ENCODE measurements at regions not wholly inside any gene's neighbourhood (a gene's known extent, or its start where the extent isn't known, plus 50 kb on each side); places are given as distances from the start of the nearest gene placed in this dataset.

- Histone ChIP-seq H3K4me3 (ENCODE audit: control insufficient read depth in 2 of 3, extremely low read depth in 1 of 3, insufficient read depth in 2 of 3, low read depth in 1 of 3, low read length in 3 of 3) (no peak overlapping the region), H3K9ac (ENCODE audit: control insufficient read depth, extremely low read depth, insufficient read depth, low read length) (no peak overlapping the region), H3K4me1 (ENCODE audit: control insufficient read depth, extremely low read depth, insufficient read depth, low read length) (no peaks in the 10 kb centered on the region), H3K4me2 (ENCODE audit: control insufficient read depth, extremely low read depth, insufficient read depth, low read depth, low read length) (no peak overlapping the region), H3K9me1 (ENCODE audit: control insufficient read depth, extremely low read depth, insufficient read depth, low read length) (no peaks in the 10 kb centered on the region), H3K79me2 (ENCODE audit: control insufficient read depth, insufficient read depth, low read length) (no peaks in the 10 kb centered on the region), H2AFZ (ENCODE audit: control insufficient read depth, low read length) (no peak overlapping the region), H3K27ac (ENCODE audit: control insufficient read depth, insufficient read depth, low read length) (no peak overlapping the region), H3K36me3 (ENCODE audit: control insufficient read depth in 2 of 2, extremely low read depth in 1 of 2, insufficient read depth in 2 of 2, low read length in 2 of 2) (no peaks in the 10 kb centered on the region), H3K9me3 (ENCODE audit: control insufficient read depth, low read depth, low read length) (no peaks in the 10 kb centered on the region), H4K20me1 (ENCODE audit: control insufficient read depth, extremely low read depth, insufficient read depth, low read length) (no peaks in the 10 kb centered on the region), H3K27me3 (ENCODE audit: control insufficient read depth, extremely low read depth, insufficient read depth, low read length) (no peaks in the 10 kb centered on the region)
- DNase-seq (ENCODE audit: low read depth, low spot score) (no peak), FAIRE-seq (no peak)
- dilution Hi-C loops (cut with MboI; ENCODE audit: extremely low pct_ligation_motif_present, low sequenced_read_pairs): no loop called here
- TF ChIP-seq, protein P1, sequence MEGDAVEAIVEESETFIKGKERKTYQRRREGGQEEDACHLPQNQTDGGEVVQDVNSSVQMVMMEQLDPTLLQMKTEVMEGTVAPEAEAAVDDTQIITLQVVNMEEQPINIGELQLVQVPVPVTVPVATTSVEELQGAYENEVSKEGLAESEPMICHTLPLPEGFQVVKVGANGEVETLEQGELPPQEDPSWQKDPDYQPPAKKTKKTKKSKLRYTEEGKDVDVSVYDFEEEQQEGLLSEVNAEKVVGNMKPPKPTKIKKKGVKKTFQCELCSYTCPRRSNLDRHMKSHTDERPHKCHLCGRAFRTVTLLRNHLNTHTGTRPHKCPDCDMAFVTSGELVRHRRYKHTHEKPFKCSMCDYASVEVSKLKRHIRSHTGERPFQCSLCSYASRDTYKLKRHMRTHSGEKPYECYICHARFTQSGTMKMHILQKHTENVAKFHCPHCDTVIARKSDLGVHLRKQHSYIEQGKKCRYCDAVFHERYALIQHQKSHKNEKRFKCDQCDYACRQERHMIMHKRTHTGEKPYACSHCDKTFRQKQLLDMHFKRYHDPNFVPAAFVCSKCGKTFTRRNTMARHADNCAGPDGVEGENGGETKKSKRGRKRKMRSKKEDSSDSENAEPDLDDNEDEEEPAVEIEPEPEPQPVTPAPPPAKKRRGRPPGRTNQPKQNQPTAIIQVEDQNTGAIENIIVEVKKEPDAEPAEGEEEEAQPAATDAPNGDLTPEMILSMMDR (optimal IDR thresholded peaks at IDR 0.05 in 1 of 3, IDR thresholded peaks at IDR 0.05 in 1 of 3, conservative IDR thresholded peaks at IDR 0.05 in 1 of 3; ENCODE audit: extremely low read depth in 1 of 3, insufficient read depth in 2 of 3, low read length in 3 of 3): no peak
- no peak for TF ChIP-seq EZH2 (IDR thresholded peaks at IDR 0.05; ENCODE audit: low read length)
Measured at GRCh38 chr10:37572206-37572605, 285.2 kb downstream of the ZNF248 start.

DNA sequence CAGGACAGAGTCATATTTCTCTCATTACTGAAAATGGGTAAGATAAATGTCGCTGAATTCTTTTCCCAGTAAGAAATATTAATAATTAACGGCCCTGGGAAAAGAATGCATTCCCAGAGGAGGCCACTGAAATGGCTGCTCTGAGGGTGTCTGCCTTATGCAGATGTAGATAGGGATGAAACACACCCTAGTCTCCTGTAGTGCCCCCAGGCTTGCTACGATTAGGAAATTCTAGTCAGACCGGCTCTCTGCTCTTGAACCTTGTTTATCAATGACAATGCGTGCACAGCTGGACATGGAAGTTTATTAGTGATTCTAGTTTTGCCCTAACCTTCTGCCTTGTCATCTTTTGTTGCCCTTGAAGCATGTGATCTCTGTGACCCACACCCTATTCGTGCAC lies 291.1 kb downstream of the ZNF248 start:
- TF ChIP-seq EZH2 (IDR thresholded peaks at IDR 0.05; ENCODE audit: low read length): no peak
- TF ChIP-seq, protein P1 (optimal IDR thresholded peaks at IDR 0.05 in 1 of 3, IDR thresholded peaks at IDR 0.05 in 1 of 3, conservative IDR thresholded peaks at IDR 0.05 in 1 of 3; ENCODE audit: extremely low read depth in 1 of 3, insufficient read depth in 2 of 3, low read length in 3 of 3): no peak
- no peaks in the 10 kb centered on the region for H3K9me3 ChIP-seq (ENCODE audit: control insufficient read depth, low read depth, low read length)
- H4K20me1 ChIP-seq (ENCODE audit: control insufficient read depth, extremely low read depth, insufficient read depth, low read length): no peaks in the 10 kb centered on the region
- no peak overlapping the region for H3K27ac ChIP-seq (ENCODE audit: control insufficient read depth, insufficient read depth, low read length)
- H3K4me3 ChIP-seq (ENCODE audit: control insufficient read depth in 2 of 3, extremely low read depth in 1 of 3, insufficient read depth in 2 of 3, low read depth in 1 of 3, low read length in 3 of 3): no peak overlapping the region
- no peak overlapping the region for H2AFZ ChIP-seq (ENCODE audit: control insufficient read depth, low read length)
- no peak overlapping the region for H3K9ac ChIP-seq (ENCODE audit: control insufficient read depth, extremely low read depth, insufficient read depth, low read length)
- no peaks in the 10 kb centered on the region for H3K27me3 ChIP-seq (ENCODE audit: control insufficient read depth, extremely low read depth, insufficient read depth, low read length)
- FAIRE-seq (no peak), DNase-seq (ENCODE audit: low read depth, low spot score) (no peak)
- H3K36me3 ChIP-seq (ENCODE audit: control insufficient read depth in 2 of 2, extremely low read depth in 1 of 2, insufficient read depth in 2 of 2, low read length in 2 of 2): no peaks in the 10 kb centered on the region
- dilution Hi-C loops (cut with MboI; ENCODE audit: extremely low pct_ligation_motif_present, low sequenced_read_pairs): no loop called here
- no peaks in the 10 kb centered on the region for H3K4me1 ChIP-seq (ENCODE audit: control insufficient read depth, extremely low read depth, insufficient read depth, low read length)
- no peak overlapping the region for H3K4me2 ChIP-seq (ENCODE audit: control insufficient read depth, extremely low read depth, insufficient read depth, low read depth, low read length)
- no peaks in the 10 kb centered on the region for H3K9me1 ChIP-seq (ENCODE audit: control insufficient read depth, extremely low read depth, insufficient read depth, low read length)
- H3K79me2 ChIP-seq (ENCODE audit: control insufficient read depth, insufficient read depth, low read length): no peaks in the 10 kb centered on the region
